ENCODE measurements at regions not wholly inside any gene's neighbourhood (a gene's known extent, or its start where the extent isn't known, plus 50 kb on each side); places are given as distances from the start of the nearest gene placed in this dataset.

- TF ChIP-seq CTCF (IDR thresholded peaks at IDR 0.05) (no peak), POLR2A (IDR thresholded peaks at IDR 0.05) (no peak)
Observed at GRCh38 chr16:5925850-5926249, 828.3 kb upstream of the EEF2KMT start.

Data from uterus (tissue), 2 donors.